HG02763 (cell line): ENCODE measurements at regions not wholly inside any gene's neighbourhood (a gene's known extent, or its start where the extent isn't known, plus 50 kb on each side); places are given as distances from the start of the nearest gene placed in this dataset.
"Not testable (repeated sequence)": the region's sequence is repeated elsewhere in the genome, so short reads cannot be mapped to it uniquely, and the experiment has no call there.

ENCODE experiments used
- ATAC-seq: cut with Tn5 transposase; IDR thresholded peaks from one replicate; pipeline ENCODE4 v1.9.1; 2021; ENCODE audit warnings: mild to moderate bottlenecking, moderate library complexity; ENCODE audit not compliant: unreplicated experiment

DNA sequence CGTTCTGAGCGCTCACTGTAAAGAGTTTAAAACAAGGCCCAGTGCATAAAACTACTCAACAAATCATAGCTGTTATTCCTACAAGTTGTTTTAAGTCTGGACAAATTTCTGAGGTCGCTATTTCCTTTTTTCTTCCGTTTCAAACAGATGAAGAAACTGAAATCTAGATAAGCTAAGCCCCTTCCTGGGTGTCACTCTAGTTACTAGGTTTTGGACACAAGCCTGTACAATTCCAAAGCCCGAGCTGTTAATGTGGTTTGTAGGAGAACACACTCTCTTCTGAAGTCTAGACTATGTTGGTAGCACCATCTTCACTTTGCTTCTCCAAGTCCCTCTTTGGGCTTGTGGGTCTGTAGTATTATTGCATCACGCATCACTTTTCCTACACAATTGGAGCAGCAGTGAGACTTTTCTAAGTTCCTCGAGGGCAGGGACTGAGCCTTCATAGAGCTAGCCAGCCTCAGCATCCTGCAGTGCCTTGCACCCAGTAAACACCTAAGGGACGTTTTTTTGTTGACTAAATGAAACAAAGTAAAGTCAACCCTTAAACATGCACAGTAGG lies 142.6 kb upstream of the PROK2 start:
- ATAC-seq, result no peak

DNA sequence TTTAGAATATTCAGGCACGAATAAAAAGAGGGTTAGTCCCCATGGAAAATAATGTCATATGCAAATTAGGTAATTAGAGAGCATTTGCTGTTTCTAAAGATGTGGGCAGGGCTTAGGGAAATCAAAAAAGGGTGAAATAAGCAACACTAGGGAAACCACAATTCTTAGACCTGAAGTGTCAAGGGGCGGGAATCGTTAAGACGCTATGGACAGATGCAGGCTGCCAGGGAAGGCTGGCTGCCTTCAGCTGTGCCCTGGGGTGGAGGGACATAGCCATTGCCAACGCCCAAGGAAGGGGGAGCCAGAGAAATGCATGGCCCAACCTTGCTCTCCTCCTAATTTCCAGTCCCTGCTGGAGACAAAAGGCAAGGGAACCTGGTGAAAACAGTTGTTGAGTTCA lies 141.7 kb upstream of the PROK2 start:
- no peak for ATAC-seq

DNA sequence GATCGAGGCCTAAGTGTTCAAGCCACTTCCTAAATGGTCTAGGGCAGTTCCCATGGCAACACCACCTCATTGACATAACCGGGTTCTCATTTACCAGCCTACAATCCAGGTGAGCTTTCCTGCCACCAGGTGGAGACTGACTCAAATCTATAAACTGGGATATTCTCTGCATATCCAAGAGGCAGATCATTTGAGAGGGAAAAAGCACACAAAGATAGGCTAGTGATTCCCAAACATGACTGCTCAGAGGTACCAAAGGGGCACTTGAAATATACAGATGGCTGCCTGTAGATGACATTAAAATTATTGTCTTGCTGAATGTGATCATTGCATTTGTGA lies 141.3 kb upstream of the PROK2 start:
- no peak for ATAC-seq

DNA sequence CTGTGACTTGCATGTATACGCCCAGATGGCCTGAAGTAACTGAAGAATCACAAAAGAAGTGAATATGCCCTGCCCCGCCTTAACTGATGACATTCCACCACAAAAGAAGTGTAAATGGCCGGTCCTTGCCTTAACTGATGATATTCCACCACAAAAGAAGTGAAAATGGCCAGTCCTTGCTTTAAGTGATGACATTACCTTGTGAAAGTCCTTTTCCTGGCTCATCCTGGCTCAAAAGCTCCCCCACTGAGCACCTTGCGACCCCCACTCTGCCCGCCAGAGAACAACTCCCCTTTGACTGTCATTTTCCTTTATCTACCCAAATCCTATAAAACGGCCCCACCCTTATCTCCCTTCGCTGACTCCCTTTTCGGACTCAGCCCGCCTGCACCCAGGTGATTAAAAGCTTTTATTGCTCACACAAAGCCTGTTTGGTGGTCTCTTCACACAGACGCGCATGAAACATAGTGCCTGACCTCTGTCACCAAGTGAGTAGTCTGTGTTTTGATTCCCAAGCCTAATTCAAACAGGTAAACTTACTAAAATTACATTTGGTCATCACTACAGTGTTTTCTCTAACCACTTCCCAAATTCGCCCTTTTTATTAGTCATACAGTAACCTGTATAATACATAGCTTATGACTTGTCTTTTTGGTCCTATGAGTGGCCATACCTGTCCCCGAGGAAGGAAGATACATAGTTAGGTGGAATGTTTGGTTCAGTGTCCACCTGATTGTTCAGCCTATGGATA lies 140.7 kb upstream of the PROK2 start:
- not testable (repeated sequence) for ATAC-seq

DNA sequence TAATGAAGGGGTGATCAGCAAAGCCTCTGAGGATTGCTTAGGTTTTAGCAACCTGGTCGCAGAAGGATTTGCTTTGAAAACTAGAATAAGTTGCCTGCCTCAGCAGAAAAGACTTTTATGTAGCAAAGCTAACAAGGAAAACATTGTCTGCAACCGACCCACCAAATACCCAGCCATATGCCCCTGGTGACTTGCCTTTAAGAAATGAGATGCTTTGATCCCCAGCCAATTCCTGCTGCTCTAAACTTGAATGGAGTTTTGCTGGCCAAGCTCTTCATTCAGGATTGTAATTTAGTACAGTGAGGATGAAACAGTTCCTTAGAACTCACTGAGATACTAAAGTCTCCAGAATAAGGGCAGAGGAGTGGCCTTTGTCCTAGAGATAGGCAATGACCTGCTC lies 139.8 kb upstream of the PROK2 start:
- ATAC-seq, result no peak

DNA sequence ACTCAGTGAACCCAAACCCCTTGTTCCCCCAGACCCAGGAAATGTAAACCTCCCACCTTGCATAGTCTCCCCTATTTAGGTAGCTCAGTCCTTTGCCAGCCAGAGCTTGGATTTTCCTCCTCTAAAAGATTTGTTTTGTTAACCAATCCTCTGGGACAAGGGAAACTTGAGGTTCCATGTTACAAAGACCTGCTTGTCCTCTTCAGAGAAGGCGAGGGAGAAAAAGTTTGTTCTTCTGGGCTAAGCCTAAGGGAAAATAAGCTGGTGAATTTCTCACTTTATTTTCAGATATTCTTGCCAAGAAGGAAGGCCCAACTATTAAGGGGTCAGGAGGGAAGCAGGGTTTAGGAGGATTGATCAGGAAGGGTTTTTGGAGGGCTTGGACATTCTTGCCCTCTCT lies 136.1 kb upstream of the PROK2 start:
- no peak for ATAC-seq

DNA sequence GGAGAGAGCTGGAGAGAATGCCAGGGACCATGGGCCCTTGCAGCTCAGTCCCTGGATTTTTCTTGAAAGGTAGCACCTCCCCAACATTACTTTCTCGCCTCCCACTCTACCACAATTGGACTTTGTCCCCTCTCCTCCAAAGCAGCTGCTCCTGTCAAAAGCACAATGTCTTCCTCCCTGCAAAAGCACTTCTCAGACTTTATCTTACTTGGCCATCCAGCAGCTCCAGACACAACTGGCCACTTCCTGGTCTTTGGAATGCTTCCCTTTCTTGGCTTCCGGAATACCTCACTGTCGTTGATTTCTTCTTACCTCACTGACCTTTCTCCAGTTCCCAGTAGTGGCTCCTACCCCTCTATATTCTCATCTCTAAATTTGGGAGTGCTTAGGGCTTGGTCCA lies 134.6 kb upstream of the PROK2 start:
- no peak for ATAC-seq

DNA sequence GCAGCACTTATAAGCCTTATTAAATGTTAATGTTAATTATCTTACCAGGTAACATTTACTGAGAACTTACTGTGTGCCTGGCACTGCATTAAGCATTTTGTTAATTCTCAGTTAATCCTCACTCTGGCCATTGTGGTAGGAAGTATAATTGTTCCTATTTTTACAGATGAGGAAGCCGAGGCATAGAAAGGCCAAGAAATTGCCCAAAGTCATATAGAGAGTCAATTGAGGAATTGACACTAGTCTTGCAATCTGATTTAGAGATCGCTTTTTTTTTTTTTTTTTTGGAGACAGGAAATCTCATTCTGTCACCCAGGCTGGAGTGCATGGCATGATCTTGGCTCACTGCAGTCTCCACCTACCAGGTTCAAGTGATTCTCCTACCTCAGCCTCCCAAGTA lies 132.6 kb upstream of the PROK2 start:
- ATAC-seq, result no peak

DNA sequence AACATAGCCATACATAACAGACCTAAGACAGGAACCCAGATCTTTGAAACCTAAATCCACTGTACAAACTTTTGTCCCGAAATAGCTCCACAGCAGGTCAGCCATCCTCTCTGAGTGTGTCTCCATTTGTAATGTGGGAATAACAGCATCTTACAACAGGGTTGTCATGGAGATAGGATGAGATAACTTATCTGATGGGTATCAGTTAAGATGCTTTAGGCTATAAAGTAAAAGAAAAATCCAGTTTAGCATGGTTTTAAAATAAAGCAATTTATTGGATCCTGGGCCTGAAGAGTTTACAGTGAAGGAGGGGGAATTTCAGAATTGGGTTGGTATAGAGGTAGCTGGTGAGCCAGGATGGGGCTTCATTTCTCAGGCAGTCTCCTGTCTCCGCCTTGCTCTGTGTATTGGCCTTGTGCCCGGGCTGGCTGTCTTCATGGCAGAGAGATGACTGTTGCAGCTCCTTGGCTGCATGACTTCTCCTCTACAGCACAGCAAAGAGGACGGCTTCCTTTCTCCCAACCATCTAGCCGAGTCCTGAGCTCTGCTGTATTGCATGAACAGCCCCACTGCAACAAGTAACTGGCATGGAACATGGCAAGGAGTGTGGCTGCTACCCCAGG lies 131.9 kb upstream of the PROK2 start:
- ATAC-seq, result no peak

DNA sequence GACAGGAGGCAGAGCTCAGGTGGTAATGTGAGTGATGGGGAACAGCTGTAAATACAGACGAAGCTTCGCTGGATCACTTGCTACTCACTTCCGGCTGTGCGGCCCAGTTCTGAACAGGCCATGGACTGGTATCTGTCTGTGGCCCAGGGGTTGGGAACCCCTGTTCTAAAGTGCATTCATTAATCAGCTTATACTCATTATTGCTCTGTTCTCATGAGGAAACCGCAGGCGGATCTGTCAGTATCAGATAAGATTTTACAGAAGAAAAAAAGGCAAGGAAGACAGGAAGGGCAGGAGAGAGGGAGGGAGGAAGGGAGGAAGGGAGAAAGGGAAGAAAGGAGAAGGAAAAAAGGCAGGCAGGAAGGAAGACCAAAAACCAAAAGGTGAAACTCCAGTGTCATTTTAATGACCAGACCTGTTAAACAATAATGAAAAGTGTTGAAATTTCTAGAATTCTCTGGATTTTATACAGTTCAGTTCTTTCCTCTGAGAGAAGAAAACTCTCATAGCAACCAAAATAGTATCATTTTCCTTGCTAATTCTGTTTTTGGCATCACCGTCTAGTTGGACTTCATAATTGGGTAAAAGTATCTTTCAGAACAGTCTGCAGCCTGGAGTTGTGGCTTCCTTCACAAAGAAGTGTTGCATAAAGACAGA lies 128.0 kb upstream of the PROK2 start:
- no peak for ATAC-seq

DNA sequence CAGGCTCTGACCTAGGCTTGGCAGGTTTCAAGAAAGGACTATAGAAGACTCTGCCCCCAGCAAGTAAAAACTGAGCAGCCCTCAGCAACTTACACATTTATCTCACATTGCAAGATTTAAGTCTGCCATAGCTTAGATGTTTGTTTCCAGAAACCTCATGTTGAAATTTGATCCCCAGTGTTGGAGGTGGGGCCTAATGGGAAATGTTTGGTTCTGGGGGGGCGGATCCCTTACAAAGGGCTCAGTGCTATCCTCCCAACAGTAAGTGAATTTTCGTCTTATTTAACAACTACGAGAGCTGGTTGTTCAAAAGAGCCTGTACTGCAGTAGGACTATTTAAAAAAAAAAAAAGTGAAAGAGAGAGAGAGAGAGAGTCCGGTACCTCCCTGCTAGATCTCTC lies 125.2 kb upstream of the PROK2 start:
- ATAC-seq, result no peak

DNA sequence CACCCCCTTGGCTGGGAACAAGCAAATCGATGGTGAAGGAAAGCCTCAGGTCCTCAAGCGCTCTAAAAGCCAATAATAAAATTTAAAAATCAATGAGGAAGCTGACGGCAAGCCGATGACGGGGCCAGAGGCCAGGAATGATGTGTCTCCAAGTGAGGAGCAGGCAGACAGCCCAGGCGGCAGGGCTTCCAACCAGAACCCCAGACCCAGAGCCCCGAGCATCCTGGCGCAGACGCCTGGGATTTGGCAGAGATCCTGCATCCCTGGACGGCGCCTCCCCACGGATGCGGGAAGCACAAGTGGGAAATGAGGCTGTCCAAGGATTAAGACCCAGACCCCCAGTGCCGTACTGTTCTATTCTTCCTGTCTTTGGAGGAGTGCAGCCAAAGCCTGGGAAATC lies 123.0 kb upstream of the PROK2 start:
- no peak for ATAC-seq

DNA sequence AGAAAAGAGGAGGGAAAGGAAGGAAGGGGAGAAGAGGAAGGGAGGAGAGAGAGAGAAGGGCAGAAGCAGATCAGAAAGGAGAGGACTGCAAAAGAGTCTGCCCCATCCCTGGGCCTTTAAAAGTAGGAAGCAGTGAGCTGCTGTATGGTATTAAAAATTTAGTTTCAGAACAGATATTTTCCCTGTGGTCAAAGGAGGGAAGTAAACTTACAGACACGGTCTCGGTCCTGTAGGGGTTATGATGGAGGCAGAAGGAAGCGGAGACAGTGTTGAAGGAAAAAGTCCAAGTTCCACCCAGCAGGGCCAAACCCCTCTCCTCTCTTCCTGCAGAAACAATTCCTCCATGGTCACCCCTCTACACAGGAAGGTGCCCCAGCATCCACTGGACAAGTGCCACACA lies 122.0 kb upstream of the PROK2 start:
- ATAC-seq, result no peak

DNA sequence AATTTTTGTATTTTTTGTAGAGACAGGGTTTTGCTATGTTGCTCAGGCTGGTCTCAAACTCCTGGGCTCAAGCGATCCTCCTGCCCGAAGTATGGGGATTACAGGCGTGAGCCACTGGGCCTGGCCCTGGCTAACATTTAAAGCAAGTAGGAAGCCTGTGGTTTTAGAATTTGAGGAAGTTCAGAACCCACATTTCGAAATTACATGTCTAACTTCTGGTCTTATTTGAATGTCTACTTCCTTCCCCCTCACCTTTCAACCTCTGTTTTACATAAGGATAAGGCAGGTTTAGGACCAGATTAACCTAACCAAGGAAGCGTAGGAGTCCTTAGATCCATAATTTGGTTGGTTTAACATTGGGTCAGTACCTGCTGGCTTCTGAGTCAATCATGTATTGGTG lies 120.5 kb upstream of the PROK2 start:
- ATAC-seq, result peak; percentile 85

DNA sequence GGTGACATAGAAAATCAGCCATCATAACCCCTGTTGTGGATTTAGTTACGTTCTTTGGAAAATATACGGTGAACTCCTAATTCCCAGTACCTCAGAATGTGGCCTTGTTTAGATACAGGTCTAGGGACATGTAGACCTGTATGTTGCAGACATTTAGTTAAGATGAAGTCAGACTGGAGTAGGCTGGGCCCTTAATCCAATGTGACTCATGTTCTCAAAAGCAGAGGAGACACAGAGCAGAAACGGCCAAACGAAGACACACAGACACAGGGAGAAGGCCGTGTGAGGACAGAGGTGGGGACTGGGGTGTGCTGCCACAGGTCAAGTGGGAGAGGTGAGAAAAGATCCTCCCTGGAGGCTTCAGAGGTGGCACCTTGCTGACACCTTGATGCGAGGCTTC lies 119.0 kb upstream of the PROK2 start:
- ATAC-seq, result no peak

DNA sequence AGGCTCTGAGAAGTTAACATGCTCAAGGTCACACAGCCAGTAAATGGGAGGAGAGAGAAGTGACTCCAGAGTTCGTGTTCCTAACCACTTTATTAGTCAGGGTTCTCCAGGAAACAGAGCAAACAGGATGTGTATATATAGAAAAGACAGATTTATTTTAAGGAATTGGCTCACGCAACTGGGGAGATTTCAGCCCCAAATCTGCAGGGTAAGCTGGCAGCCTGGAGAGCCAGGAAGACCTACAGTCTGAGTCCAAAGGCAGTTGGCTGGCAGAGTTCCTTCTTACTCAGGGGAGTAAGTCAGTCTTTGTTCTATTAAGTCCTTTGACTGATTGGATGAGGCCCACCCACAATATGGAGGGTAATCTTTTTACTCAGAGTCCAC lies 118.2 kb upstream of the PROK2 start:
- no peak for ATAC-seq

DNA sequence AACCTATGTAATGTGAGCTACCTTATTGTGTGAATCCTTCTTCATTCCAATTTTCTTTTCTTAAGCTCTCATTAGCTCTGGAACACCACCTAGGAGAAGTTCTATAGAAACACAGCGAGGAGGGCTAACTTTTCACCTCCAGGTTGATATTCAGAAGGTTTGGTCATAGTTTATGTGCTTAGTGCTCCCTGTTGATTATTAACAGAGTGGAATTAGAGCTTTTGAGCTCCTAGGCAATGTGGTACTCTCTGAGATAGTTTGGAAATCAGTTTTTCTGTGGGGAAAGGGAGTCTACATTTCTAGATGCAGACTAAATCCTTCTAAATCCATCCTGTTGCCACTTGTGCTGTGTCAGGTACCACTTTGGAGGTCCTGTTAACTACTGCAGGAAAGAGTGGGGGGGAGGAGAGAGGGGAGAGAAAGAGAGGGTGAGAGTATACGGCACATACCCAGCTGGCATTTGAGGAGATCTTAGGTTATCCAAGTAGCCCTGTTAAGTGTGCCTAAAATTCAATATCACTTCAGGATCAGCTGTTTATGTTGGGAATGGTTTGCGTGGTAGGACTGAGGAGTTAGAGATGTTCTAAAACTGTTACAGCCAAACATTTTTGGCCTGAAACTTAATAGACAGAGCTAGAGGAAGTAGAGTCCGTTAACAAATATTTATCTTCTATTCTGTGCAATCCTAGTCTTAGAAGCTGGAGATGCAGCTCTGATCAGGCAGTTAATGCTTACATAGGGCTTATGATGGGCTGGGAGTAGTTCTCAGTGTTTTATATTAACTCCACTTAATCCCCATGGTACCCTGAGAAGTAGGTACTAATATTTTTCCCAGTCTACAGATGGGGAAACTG lies 117.5 kb upstream of the PROK2 start:
- no peak for ATAC-seq

DNA sequence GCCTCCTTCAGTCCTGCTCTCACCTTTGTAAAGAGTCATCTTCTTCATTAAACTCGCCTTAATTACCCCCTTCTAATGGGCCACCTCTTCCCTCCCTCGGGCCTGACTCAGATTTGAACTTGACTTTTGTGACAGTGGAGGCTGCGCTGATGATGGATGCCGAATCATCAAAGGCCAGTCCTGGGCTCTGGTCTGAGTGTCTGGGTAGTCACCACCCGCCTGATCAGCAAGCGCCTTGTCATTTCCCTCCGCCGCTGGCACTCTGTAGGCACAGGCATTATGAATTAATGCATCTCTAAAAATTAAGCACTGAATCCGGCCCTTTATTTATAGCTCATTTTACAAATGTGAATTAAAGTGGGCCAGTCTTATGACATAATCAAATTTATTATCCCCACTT lies 116.7 kb upstream of the PROK2 start:
- ATAC-seq, result no peak

DNA sequence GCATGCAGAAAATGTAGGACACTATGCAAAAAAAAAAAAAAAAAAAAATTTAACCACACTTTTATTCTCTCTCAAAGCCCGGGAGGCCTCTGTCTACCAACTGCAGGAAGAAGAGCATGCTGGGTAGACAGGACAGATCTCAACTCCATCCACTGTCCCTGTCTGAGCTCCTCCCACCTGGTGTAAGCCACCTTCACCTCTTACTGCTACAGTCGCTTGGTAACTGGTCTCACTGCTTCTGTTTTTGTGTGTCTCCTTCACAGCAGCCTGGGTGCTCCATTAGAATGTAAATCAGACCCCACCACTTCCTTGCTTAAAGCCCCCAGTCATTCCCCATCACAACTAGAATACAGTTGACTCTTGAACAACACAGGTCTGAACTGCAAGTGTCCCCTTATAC lies 115.1 kb upstream of the PROK2 start:
- no peak for ATAC-seq

DNA sequence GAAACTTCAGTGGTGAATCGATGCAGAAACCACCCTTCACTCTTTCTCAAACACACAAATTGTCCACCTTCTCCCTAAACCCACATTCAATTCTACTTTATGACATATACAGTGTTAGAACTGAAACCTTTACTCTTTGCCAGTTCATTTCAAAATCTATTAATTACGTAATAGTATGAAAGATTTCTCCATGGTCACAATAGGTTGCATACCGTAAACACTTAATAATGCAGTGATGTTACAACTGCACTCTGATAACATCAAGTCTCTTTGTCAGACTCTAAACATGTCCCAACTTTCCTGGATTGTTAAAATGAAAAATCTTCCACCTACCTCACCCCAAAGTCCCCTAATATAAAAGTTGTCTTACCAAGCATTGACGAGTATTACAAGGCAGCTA lies 111.8 kb upstream of the PROK2 start:
- no peak for ATAC-seq

DNA sequence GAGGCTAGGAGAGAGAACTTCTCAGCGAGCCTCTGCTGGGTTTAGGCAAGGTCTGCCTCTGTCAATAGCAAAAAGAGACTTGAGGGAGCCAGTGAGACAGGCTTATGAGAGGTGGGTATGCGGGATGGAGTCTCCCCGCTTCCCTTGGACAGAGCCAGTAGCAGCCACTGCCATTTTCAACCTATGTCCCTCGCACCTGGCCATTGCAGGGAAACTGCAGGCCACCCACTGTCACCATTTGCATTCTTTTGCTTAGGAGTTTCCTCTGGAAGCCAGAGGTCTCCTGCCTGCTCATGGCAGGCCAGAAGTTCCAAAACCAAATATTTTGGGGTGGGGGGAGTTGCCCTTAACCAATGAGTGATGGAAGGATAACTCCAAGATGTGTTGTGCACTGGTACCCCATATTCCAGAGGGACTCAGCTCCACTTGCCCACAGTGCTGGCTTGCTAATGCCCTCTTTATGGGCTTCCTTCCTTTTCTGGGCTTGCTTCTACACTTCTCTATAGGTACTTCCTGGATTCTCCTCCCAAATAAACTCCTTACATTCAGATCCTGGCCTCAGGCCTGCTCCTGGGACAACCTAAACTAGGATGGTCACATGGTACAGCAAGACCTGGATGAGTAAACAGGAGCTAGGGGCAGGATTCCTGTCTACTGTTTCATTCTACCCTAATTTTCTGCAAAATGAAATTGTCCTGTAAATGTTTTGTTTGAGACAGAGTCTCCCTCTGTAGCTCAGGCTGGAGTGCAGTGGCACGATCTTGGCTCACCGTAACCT lies 108.9 kb upstream of the PROK2 start:
- ATAC-seq, result no peak
